ENCODE measurements at regions not wholly inside any gene's neighbourhood (a gene's known extent, or its start where the extent isn't known, plus 50 kb on each side); places are given as distances from the start of the nearest gene placed in this dataset.

DNA sequence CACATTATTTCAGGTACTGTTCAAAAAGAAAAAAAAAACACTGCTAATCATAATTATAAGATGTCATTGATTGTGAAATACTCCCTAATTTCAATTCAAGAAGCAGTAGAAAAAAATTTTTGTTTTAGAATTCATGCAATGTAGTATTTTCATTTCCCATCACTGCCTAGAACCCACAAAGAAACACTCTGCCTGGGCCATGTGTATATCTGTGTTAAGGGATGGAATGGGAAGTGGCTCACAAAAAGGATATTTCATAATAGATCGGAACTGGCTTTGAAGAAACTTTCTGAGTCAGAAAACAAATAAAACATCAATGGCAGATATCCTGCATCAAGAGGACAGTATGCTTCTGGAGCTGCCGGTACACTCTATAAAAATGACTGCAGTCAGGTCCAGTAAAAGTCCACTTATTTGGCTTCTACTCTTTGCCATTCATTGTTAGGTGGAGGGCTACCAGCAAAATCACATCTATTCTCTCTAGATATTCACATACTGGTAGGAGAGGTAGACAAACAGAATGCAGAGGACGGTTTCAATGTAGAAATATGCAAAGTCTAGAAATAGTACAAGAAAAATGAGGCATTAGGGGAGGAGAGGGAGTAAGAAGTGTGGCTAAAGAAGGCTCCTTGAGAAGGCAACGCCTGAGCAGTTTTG, 135.0 kb upstream of the TNFAIP3 start:
- H2BK15ac ChIP-seq (ENCODE audit: low read depth, low read length): no peak overlapping the region
- no peaks in the 10 kb centered on the region for H3K79me2 ChIP-seq (ENCODE audit: insufficient read depth, low read length)
- H2BK12ac ChIP-seq (ENCODE audit: insufficient read length, low read depth, low read length): no peak overlapping the region
- no peak overlapping the region for H3K18ac ChIP-seq (ENCODE audit: insufficient read length, low read depth, low read length)
- H3K27ac ChIP-seq (ENCODE audit: insufficient read length, low read depth, low read length): no peak overlapping the region
- Mint-ChIP-seq H3K4me1 (no peaks in the 10 kb centered on the region), H3K4me3 (no peak overlapping the region), H3K9me3 (no peaks in the 10 kb centered on the region), H3K36me3 (ENCODE audit: insufficient read depth in 1 of 3, low read depth in 3 of 3) (no peaks in the 10 kb centered on the region), H3K27me3 (ENCODE audit: low read depth) (no peaks in the 10 kb centered on the region; the same call in 1 of the 2 replicates), H3K27ac (no peak overlapping the region)
- no peak overlapping the region for H3T11ph ChIP-seq (ENCODE audit: low read length)
- H2AK5ac ChIP-seq (ENCODE audit: insufficient read length, low read length): no peak overlapping the region
- no peak overlapping the region for H3K4ac ChIP-seq (ENCODE audit: low read depth, low read length)
- H3K9me3 ChIP-seq (ENCODE audit: control insufficient read depth, low read depth, low read length): no peaks in the 10 kb centered on the region
- TF ChIP-seq, protein P1, sequence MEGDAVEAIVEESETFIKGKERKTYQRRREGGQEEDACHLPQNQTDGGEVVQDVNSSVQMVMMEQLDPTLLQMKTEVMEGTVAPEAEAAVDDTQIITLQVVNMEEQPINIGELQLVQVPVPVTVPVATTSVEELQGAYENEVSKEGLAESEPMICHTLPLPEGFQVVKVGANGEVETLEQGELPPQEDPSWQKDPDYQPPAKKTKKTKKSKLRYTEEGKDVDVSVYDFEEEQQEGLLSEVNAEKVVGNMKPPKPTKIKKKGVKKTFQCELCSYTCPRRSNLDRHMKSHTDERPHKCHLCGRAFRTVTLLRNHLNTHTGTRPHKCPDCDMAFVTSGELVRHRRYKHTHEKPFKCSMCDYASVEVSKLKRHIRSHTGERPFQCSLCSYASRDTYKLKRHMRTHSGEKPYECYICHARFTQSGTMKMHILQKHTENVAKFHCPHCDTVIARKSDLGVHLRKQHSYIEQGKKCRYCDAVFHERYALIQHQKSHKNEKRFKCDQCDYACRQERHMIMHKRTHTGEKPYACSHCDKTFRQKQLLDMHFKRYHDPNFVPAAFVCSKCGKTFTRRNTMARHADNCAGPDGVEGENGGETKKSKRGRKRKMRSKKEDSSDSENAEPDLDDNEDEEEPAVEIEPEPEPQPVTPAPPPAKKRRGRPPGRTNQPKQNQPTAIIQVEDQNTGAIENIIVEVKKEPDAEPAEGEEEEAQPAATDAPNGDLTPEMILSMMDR (conservative IDR thresholded peaks at IDR 0.05): no peak
- H3K14ac ChIP-seq (ENCODE audit: insufficient read depth, low read length): no peak overlapping the region
- H2AFZ ChIP-seq (ENCODE audit: low read length): no peak overlapping the region
- no peak overlapping the region for H3K23ac ChIP-seq (ENCODE audit: insufficient read length, low read depth, low read length)
- WGBS (ENCODE audit: extremely low coverage, insufficient read length, low lambda C conversion rate): no CpG with 5 or more reads among the region's 4 CpGs
- no peak overlapping the region for H4K5ac ChIP-seq (ENCODE audit: insufficient read length, low read depth, low read length)
- H2BK5ac ChIP-seq (ENCODE audit: insufficient read length, low read length): no peak overlapping the region
- H4K91ac ChIP-seq (ENCODE audit: insufficient read length, low read depth, low read length): no peak overlapping the region
- no peak overlapping the region for H4K8ac ChIP-seq (replicated peaks; ENCODE audit: insufficient read length, low read depth, low read length)
- H3K56ac ChIP-seq (ENCODE audit: insufficient read length, low read depth, low read length): no peak overlapping the region
- no peaks in the 10 kb centered on the region for H3K23me2 ChIP-seq (ENCODE audit: insufficient read length, low read depth, low read length, poor library complexity, severe bottlenecking)
- H2BK20ac ChIP-seq (ENCODE audit: low read depth, low read length, poor library complexity, severe bottlenecking): no peak overlapping the region
- no peaks in the 10 kb centered on the region for H3K4me1 ChIP-seq (ENCODE audit: insufficient read depth, low read length)
- H3K4me2 ChIP-seq (ENCODE audit: insufficient read depth, insufficient read length, low read length): no peak overlapping the region
- no peak overlapping the region for H3K9ac ChIP-seq (ENCODE audit: extremely low read depth, insufficient read length, low read length)
- DNase-seq: no peak
- no peaks in the 10 kb centered on the region for H4K20me1 ChIP-seq (ENCODE audit: control insufficient read depth, insufficient read depth, insufficient read length)
- H3K27me3 ChIP-seq (ENCODE audit: insufficient read depth, low read length): no peaks in the 10 kb centered on the region
- no peaks in the 10 kb centered on the region for H3K79me1 ChIP-seq (ENCODE audit: insufficient read depth, low read depth, low read length, poor library complexity, severe bottlenecking)
- H2BK120ac ChIP-seq (ENCODE audit: low read depth, low read length, poor library complexity, severe bottlenecking): no peak overlapping the region

All from H9 (cell line).